HG02623 (cell line): ENCODE measurements at regions not wholly inside any gene's neighbourhood (a gene's known extent, or its start where the extent isn't known, plus 50 kb on each side); places are given as distances from the start of the nearest gene placed in this dataset.
"Not testable (repeated sequence)": the region's sequence is repeated elsewhere in the genome, so short reads cannot be mapped to it uniquely, and the experiment has no call there.

Experiments
- ATAC-seq: cut with Tn5 transposase; IDR thresholded peaks from one replicate; pipeline ENCODE4 v1.9.1; 2021; ENCODE audit warnings: moderate library complexity; ENCODE audit not compliant: unreplicated experiment

DNA sequence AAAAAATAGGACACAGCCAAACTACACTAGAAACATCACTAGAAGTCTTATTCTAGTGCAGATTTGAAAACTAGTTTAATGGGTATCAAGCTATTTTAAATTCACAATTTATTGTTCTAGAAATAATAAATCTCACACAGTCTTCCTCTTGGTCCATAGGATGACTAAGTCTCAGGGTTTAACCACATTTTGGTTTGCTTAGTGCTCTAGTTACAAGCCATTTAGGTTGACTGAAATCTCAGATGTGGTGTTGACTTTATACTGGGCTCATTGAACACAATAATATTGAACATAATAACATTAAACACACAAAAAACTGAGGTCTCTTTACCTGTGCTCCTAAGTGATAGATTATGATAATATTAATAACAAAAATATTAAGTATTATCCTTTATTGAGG, 760.3 kb upstream of the CCDC179 start:
- no peak for ATAC-seq

GRCh38 chr11:23632293-23632692, 772.0 kb upstream of the CCDC179 start:
- ATAC-seq = no peak

DNA sequence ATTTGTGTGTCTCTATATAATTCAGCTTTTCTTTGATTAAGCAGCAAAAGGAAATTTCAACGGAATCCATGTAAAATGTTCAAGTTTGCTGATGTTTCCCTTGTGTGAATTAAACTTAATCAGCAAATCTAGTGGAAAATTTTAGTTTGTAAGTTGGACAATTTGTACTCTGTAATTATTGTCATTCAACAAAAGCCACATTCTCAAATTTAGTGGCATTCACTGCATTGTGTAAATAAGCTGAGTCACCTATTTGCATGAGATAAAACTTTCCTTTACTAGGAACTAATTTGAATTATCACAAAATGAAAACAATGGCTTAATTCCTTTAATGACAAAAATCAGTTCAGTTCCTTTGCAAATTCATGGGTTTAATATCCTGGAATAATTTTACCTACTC, 784.2 kb upstream of the CCDC179 start:
- ATAC-seq = no peak

- ATAC-seq = not testable (repeated sequence)
These were observed 792.1 kb upstream of the CCDC179 start for GRCh38 chr11:23652336-23652735.

DNA sequence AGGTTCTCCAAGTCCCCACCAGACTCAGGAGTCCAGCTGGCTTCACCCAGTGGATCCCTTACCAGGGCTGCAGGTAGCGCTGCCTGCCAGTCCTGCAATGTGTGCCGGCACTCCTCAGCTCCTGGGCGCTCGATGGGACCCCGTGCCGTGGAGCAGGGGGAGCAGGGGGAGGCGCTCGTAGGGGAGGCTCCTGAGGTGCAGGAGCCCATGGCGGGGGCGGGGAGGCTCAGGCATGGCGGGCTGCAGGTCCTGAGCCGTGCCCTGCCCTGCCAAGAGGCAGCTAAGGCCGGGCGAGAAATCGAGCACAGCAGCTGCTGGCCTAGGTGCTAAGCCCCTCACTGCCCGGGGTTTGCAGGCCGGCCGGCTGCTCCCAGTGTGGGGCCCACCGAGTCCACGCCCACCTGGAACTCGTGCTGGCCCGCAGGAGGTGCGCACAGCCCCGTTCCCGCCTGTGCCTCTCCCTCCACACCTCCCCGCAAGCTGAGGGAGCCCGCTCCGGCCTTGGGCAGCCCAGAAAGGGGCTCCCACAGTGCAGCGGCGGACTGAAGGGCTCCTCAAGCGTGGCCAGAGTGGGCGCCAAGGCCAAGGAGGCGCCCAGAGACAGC, 792.9 kb upstream of the CCDC179 start:
- ATAC-seq = no peak

DNA sequence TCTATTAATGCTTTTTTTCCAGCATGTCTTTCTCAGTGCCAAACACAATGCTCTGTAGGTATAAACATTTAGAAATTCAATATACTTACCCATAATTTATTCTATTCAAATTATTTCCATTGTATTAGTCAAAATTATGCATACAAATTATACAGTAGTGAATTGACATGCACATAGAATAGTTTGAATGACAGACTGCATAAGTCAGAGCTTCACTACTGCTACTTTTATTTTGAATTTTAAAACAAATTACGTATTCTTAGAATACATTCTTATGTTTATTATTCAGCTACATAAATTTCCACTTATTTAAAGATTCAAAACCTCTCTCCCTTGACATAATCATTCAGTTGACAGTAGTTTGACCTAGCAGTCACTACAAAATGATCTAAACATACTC, 808.0 kb upstream of the CCDC179 start:
- no peak for ATAC-seq

GRCh38 chr11:23673366-23673765, 813.1 kb upstream of the CCDC179 start:
- ATAC-seq = no peak

DNA sequence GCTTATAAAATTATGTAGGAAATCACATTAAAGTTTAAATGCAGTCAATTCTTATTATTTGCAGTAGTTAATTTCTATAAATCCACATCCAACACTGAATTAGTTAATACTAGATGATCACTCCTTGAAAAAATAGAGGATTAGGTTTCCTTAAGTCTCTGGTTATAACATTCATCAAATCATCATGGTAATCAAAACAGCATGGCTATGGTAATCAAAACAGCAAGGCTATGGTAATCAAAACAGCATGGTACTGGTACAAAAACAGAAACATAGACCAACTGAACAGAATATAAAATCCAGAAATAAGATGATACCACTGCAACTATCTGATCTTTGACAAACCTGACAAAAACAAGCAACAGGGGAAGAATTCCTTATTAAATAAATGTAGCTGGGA, 814.6 kb upstream of the CCDC179 start:
- no peak for ATAC-seq

DNA sequence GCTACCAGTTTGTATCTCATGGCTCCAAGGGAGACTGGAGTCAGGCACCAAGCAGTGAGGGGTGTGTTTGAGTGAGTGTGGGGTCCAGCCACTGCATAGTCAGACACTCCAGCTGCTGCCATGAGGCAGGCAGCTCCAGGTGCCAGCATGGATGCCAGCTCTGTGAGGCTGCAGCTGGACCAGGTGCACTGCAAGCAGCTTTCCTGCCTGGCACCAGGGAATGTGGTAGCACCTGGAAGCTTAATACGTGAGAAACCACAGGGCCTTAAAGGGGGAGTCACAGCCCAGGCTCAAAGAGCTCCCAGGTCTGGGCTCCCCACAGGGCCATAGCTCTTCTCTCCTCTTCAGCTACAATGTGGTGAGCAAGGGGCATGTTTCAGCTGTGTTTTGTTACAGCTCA, 817.8 kb upstream of the LUZP2 start:
- no peak for ATAC-seq

GRCh38 chr11:23679981-23680380, 816.9 kb upstream of the LUZP2 start:
- ATAC-seq = no peak

GRCh38 chr11:23680488-23681230, 816.2 kb upstream of the LUZP2 start:
- no peak for ATAC-seq

- no peak for ATAC-seq
These were observed 812.2 kb upstream of the LUZP2 start for GRCh38 chr11:23684701-23685100.

DNA sequence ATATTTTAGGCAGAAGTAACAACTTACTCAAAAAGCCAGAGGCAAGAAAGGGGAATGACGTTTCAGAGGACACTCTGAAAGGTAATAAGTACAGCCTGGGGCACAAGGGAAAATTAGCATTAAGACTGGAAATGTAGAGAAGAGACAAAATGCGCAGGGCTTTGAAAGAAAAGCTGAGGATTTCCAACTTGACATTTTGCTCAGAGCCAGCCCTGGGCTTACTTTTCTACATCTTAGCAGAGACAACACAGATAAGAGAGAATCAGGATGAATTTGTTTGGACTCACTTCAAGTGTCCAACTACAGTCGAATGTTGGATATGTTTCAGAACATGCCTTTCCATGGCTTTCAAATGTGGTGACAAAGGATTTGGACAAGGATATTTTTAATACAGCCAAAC, 808.9 kb upstream of the LUZP2 start:
- no peak for ATAC-seq

GRCh38 chr11:23688411-23688810, 808.4 kb upstream of the LUZP2 start:
- ATAC-seq = no peak

- no peak for ATAC-seq
These were observed 808.0 kb upstream of the LUZP2 start for GRCh38 chr11:23688835-23689234.

GRCh38 chr11:23696688-23697415, 800.0 kb upstream of the LUZP2 start:
- ATAC-seq = no peak

- no peak for ATAC-seq
These were observed 792.7 kb upstream of the LUZP2 start for GRCh38 chr11:23704183-23704582.

DNA sequence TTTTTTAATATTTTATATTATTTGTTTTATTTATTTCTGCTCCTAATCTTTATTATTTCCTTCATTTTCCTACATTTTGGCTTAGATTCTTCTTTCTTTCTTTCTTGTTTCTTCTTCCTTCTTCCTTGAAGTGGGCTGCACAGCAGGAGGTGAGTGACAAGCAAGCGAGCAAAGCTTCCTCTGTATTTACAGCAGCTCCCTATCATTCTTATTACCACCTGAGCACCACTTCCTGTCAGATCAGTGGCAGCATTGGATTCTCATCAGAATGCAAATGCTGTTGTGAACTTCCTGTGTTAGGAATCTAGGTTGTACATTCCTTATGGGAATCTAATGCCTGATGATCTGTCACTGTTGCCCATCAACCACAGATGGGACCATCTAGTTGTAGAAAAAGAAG, 784.9 kb upstream of the LUZP2 start:
- ATAC-seq = no peak

DNA sequence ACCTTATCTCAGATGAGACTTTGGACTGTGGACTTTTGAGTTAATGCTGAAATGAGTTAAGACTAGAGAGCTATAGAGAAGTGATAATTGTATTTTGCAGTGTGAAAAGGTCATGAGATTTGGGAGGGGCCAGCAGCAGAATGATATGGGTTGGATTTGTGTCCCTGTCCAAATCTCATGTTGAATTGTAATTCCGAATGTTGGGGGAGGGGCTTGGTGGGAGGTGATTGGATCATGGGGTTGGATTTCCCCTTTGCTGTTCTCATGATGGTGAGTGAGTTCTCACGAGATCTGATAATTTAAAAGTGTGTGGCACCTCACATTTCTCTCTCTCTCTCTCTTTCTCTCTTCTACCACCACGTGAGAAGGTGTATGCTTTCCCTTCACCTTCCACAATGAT, 777.8 kb upstream of the LUZP2 start:
- ATAC-seq = no peak

- peak; percentile 83 for ATAC-seq
These were observed 773.0 kb upstream of the LUZP2 start for GRCh38 chr11:23723861-23724260.

GRCh38 chr11:23725752-23726151, 771.1 kb upstream of the LUZP2 start:
- ATAC-seq = no peak

GRCh38 chr11:23727387-23727786, 769.5 kb upstream of the LUZP2 start:
- ATAC-seq = no peak
